NCI-H128 (cell line): ENCODE measurements at regions not wholly inside any gene's neighbourhood (a gene's known extent, or its start where the extent isn't known, plus 50 kb on each side); places are given as distances from the start of the nearest gene placed in this dataset.
"Not testable (repeated sequence)": the region's sequence is repeated elsewhere in the genome, so short reads cannot be mapped to it uniquely, and the experiment has no call there.

ENCODE experiments used
- DNase-seq: peaks from one replicate; lab custom pipeline; 2025; ENCODE audit not compliant: unreplicated experiment; lab: John Stamatoyannopoulos, UW

- no peak for DNase-seq
These were observed 235.9 kb upstream of the DDI1 start for GRCh38 chr11:103800406-103801114.

- no peak for DNase-seq
These were observed 233.4 kb upstream of the DDI1 start for GRCh38 chr11:103803062-103803461.

GRCh38 chr11:103805688-103806009, 230.8 kb upstream of the DDI1 start:
- DNase-seq: no peak

- DNase-seq: no peak
These were observed 230.1 kb upstream of the DDI1 start for GRCh38 chr11:103806130-103806895.

- DNase-seq: no peak
These were observed 228.6 kb upstream of the DDI1 start for GRCh38 chr11:103807806-103808205.

- no peak for DNase-seq
These were observed 228.2 kb upstream of the DDI1 start for GRCh38 chr11:103808252-103808651.

GRCh38 chr11:103811870-103812455, 224.5 kb upstream of the DDI1 start:
- no peak for DNase-seq

- no peak for DNase-seq
These were observed 223.8 kb upstream of the DDI1 start for GRCh38 chr11:103812680-103813079.

- not testable (repeated sequence) for DNase-seq
These were observed 216.1 kb upstream of the DDI1 start for GRCh38 chr11:103820345-103820744.

GRCh38 chr11:103824116-103824515, 212.3 kb upstream of the DDI1 start:
- no peak for DNase-seq

- no peak for DNase-seq
These were observed 211.0 kb upstream of the DDI1 start for GRCh38 chr11:103825469-103825868.

GRCh38 chr11:103826856-103827255, 209.6 kb upstream of the DDI1 start:
- DNase-seq: no peak

GRCh38 chr11:103829596-103829995, 206.8 kb upstream of the DDI1 start:
- DNase-seq: no peak

- no peak for DNase-seq
These were observed 206.2 kb upstream of the DDI1 start for GRCh38 chr11:103830205-103830604.

GRCh38 chr11:103832762-103833161, 203.7 kb upstream of the DDI1 start:
- DNase-seq: no peak

- no peak for DNase-seq
These were observed 194.2 kb upstream of the DDI1 start for GRCh38 chr11:103842191-103842590.

- no peak for DNase-seq
These were observed 193.6 kb upstream of the DDI1 start for GRCh38 chr11:103842795-103843194.

- DNase-seq: no peak
These were observed 191.9 kb upstream of the DDI1 start for GRCh38 chr11:103844327-103845215.

GRCh38 chr11:103845331-103845730, 191.1 kb upstream of the DDI1 start:
- DNase-seq: no peak

- no peak for DNase-seq
These were observed 187.8 kb upstream of the DDI1 start for GRCh38 chr11:103848686-103849085.

- no peak for DNase-seq
These were observed 187.1 kb upstream of the DDI1 start for GRCh38 chr11:103849366-103849765.
